ENCODE measurements at regions not wholly inside any gene's neighbourhood (a gene's known extent, or its start where the extent isn't known, plus 50 kb on each side); places are given as distances from the start of the nearest gene placed in this dataset.
"Not testable (repeated sequence)": the region's sequence is repeated elsewhere in the genome, so short reads cannot be mapped to it uniquely, and the experiment has no call there.

DNA sequence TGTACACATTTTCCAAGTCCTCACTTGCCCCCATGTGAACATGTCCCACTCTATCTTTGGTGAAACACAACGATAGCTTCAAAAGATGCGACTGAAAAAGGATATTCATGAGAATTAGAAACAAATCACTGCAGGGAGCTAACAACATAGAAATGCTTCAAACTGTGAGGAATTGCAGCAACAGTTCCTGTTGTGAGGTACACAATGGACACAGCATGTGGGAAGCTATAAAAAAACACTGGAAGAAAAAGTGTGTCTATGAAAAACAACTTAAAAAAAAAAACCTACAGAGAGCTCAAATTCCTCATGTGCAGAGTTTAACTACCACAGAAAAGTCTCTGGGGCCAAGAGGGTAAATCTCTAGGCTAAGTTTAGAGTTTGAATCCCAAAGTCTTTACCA, 51.6 kb upstream of the BLTP1 start:
- no peak for DNase-seq

DNA sequence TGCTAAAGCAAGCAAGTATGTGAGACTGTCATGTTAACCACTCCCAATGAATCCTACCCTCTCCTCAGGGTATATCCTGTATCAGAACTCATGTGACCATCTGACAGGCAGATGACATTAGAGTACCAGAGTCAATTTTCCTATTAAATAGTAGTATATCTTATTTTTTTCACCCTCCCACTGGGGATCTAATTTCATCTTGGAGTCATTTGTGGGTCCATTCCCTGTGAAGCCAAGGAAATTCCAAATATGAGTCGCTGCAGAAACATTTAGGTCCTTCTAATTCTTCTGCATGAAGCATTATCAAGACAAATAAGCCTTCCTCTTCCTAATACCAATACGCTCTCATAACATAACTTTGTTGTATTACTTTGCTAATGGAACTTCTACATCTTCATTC, 52.2 kb upstream of the BLTP1 start:
- DNase-seq: no peak

DNA sequence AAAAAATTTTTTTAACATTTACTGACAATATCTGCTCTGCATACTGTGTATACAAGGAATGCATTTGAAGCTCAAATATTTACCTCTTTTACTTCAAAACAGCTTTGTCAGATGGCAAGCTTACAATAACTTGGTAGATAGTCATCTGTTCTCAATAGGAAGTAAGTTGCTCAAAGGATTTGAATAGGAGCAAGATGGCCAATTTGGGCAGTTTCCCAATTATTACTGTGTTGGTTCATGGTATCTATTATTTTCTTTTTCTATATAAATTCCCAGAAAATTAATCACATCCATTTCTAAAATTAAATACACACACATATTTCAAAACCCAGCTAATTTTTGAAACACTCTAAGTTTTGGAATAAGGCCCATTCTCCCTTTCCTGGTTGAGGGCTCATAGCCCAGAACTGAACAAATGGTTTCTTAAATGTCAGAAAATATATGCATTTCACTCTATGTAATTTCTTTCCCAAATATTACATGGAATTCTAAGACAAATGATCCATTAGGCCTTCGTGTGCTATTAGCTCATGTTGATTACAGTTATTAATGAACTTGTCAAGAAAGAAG, 60.2 kb upstream of the BLTP1 start:
- no peak for DNase-seq

DNA sequence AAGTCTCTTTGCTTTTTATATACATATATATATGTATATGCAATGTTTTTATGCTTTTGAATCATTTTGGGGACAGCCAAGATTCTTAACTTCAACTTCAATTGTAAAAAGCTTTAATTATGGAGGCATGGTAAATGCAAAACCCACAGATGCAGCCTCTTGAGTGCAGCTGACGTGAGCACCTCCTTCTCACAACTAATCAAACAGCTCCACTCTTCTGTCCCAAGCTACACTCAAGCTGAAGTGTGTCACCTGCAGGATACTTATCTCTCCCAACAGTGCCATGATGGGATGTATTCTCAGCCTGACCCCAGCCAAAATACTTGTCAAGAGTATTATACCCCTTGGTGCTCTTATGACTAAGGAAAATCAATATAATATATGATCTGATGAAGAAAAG, 60.7 kb upstream of the BLTP1 start:
- DNase-seq: no peak

DNA sequence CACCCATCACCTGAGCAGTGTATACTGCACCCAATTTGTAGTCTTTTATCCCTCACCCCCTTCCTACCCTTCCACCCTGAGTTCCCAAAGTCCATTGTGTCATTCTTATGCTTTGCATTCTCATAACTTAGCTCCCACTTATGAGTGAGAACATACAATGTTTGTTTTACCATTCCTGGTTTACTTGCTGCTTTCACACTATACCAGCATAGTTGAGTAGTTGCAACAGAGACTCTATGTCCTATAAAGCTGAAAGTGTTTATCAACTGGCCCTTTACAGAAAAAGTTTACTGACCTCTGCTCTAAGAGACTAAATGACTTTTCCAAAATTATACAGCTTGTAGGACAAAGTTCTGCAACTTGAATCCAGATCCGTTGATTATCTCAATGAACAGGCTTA, 61.1 kb upstream of the BLTP1 start:
- no peak for DNase-seq

DNA sequence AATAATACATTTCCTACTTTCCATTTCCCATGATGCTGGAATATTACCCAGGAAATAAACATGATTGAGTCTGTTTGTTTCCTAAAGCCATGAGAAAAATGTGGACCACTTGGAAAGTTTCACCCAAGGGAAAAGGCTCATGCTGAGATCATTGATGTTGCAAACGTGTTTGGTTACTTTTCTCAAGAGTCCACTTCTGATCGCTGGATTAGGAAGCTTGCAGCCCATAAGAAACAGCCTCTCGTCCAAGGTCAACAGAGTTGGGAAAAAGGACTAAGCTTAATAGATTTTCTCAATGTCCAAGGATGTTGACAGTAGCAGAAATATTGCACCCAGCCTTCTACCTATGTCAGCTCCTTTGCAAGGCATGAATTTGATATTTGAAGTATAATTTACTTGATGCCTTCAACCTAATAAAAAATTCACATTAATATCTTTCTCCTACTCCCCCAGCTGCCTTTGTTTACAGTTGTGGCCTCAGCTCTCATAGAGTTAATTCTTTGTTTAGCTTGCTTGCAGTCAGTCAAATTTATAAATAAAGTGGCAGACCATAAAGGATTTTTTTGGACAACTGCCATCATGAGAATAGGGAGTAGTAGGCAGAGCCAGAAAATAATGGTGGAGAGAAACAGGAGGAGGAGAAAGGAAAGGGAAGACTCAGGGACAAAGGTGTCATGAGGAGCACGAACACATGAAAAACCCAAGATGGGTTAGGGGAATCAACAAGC, 65.6 kb upstream of the BLTP1 start:
- no peak for DNase-seq

DNA sequence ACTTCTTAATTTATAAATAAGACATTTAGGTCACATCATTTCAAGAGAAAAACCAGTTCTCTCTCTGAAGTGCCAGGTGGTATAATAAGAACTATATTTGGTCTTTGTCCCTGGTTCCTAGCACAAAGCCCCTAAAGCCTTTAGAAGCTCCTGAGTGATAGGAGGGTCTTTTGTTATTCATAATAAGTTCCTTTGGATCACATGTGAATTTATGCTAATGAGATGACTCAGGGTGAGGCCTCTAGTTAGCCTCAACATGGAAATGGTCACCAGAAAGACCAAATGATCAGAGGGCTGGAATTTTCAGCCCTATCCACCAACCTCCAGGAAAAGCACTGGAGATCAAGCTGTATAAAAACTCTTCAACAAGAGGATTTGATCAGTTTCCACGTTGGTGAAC, 68.1 kb upstream of the BLTP1 start:
- no peak for DNase-seq

DNA sequence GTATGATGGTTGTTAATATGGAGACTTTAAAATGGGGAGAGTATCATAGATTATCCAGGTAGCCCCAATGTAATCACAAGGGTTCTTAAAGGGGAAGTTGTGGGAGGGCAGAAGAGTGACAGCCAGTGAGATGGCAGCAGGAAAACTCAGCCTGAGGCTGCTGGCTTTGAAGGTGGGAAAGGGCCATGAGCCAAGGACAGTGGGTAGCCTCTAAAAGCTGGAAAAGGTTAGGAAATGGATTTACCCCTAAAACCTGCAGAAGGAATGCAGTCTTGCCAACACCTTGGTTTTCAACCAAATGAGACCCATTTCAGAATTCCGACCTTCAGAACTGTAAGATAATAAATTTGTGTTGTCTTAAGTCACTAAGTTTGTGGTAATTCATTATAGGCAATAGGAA, 68.8 kb upstream of the BLTP1 start:
- DNase-seq: no peak

DNA sequence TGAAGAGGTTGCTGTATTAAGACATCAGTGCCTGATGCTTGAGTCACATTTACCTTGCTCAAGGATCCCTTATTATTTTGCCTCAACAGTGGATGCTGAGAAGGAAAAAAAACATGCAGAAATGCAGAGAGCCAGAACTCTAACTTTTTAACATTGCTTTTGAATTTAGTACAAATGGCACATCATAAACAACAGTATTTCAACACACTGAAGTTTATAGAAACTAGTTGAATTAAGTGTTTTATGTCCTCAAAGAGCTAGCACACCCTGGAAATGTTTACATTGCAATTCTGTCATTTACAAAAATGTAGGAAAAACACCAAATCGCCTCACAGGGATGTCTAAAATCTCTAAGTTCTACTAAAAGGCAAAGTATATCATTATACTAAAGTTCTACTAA, 69.5 kb upstream of the BLTP1 start:
- DNase-seq: no peak

DNA sequence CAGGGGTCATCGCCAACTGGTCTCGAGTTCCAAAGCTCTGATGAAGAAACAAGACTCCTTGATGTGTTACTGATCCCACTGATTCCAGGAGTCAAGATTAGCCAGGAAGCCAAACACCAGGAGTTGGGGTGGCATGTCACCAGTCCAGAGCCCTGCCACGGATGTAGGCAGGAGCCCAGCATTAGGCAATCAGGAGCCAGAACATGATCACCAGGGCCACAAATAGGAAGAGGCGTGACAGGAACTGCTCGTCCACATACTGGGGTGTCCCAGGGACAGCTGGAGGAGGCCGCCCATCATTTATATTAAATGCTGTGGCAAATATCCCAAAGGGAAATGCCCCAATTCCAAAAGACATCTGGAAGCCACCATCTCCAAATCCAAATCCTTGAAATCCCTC, 74.5 kb upstream of the BLTP1 start:
- not testable (repeated sequence) for DNase-seq

DNA sequence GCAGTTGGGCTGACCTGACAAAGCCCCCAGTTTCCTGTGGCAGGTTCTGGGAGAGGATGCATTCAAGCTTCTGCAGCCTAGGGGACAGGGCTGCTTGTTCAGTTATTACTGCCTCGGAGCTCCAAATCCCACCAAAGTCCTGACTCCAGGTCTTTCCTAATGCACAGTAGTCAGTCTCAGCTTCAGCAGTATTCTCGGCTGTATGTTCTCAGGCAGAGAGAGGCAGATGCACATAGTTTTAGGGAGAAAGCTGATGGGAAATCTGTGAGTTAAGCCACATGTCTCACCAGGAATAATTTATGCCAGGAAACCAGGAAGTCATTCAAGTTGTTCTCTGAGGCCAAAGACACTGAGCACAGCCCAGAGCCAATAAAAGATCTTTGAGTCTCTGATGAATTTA, 75.3 kb upstream of the BLTP1 start:
- not testable (repeated sequence) for DNase-seq

DNA sequence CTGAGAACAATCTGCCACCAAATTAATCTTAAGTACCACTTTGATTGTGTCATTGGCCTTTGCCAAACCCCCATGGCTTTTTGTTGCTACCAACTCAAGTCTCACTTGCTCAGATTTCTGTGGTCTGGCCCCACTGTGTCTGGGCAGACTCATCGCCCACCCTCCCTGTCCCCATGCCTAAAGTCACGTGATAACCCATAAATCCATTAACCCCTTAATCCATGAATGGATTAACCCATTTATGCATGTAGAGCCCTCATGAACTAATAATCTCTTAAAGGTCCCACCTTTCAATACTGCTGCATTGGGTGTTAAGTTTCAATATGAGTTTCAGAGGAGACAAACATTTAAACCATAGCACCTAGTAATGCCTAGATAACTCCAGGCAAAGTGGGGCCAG, 78.5 kb upstream of the BLTP1 start:
- no peak for DNase-seq

DNA sequence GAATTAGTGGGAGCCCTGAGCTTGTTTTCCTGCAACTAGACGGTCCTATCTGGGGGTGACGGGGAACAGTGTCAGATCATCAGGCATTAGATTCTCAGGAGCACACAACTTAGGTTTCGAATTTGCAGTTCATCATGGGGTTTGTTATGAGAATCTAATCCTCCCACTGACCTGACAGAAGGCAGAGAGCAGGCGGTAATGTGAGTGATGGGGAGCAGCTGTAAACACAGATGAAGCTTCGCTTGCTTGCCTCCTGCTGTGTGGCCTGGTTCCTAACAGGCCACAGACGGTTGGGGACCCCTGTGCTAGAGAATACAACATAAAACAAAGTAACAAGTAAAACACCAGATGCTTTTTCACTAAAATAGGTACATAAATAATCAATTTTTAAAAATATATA, 86.2 kb upstream of the BLTP1 start:
- no peak for DNase-seq

DNA sequence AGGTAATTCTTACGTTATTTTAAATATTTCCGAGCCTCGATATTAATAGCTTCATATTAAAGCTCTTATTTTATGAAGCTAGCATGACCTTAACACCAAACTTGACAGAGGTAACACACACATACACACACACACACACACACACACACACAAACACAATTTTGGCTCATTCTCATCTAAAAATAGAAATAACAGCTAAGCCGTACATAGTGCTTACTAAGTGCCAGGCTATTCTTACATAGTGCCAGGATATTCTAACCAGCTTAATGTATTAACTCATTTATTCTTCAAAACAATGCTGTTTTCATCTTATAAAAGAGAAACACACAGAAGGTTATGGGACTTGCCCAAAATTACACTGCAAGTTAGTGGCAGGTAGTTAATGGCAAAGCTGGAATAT, 87.0 kb upstream of the BLTP1 start:
- DNase-seq: no peak

DNA sequence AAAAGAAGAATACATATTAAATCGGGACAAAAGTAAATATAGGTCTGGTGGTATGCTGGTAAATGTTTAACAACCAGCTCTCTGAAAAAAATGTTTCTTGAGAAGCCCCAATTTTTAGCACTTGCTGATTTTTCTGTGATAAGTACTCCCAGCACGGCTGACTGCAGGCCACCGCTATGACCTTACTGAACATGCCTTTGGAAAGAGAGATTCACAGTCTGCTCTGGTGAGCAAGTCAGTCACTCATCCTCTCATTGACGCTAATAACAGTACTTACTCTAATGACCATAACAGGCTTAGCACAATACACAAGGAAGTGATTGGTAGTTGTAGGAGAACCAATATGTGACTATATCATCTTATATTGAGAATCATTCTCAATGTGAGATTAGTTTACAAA, 98.9 kb upstream of the BLTP1 start:
- DNase-seq: no peak

DNA sequence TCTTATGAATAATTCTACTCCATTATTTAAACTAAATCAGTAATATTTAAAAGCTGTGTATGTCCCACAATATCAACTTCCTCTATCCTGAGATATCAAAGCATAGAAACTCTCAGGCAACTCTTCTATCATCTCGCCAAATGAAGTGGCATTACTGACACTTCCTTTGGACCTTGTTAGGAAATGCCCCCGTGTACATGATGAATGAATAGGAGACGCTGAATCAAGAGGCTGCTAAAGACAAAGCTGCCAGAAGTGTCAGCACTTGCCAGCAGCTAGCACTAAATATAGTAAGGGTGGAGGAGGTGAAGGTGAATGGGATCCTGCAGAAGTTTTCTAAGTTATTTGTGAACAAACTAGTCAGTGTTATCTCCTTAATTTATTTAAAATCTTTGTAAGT, 99.5 kb upstream of the BLTP1 start:
- DNase-seq: no peak

DNA sequence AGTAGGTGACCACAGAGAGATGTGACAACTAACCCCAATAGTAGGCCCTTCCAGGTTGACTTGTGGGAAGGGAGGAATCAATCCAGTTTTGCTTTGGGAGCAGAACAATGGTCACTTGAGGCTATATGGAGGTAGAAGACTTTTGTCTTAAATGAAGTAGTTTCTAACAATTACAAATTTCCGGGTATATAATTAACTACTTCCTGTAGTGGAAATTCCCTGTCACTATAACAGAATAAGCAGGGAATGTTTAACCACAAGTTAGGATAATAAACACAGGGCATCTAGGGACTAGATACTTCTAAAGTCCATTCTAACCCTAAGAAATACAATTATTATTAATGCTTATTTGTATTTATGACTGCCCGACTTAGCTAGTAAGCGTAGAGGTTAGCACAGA, 99.0 kb upstream of the TRPC3 start:
- DNase-seq: no peak

DNA sequence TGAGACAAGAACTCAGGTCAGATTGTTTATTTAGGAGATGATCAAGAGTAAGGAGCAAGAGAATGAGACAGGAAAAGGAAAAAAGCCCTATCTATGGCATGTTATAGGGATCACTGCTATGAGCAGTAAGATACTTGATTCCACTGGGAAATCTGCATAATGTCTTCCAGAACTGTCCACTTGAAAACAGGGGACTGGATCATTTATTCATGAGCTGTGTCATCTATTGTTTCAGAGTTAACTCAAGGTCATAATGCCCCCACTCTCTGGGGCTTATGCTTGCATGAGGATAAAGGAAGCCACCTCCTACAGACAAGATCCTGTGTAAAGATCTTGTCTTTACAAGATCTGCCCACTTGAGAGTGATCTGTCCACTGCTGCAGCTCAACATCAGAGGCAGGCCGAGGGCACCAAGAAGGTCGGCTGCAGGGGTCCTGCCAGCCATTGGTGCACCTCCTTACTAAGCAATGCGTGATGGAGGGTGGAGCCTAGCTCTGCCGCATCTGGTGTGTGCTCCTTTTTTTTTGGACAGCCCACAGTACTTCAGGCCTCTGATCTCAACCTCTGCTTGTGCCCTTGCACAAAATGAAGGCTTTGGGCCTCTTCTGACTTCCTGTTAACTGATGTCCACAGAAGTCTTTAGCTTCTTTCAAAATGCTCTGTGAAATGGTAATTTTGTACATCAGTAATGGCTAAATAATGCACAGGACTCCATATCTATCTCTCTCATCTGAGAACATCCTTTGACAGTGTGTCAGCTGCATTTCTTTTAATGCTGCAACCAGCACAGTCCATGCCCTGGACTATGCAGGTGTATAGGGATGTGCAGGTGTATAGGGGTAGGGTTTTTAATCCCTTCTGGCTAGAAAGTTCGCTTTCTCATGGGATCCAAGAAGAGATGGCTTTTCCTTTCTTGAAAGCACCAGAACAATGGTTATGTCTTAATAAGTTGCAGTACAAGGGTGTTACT, 95.9 kb upstream of the TRPC3 start:
- DNase-seq: no peak

DNA sequence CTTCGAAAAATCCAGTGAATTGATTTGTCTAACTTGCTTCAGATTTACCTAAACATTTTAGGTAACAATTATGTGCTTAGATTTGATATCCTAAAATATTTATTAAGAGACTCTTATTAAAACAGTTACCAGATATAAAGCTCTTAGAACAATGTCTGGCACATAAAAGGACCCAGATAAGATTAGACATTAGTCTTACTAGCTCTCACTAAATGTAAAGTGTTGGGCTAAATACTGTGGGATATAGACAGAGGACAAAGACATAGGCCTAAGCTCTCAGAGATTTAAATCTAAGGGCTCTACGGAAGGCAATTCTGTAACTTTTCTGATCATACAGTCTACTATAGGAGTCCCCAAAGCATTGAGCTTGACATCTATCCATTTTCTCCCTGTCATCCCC, 94.4 kb upstream of the TRPC3 start:
- DNase-seq: no peak

DNA sequence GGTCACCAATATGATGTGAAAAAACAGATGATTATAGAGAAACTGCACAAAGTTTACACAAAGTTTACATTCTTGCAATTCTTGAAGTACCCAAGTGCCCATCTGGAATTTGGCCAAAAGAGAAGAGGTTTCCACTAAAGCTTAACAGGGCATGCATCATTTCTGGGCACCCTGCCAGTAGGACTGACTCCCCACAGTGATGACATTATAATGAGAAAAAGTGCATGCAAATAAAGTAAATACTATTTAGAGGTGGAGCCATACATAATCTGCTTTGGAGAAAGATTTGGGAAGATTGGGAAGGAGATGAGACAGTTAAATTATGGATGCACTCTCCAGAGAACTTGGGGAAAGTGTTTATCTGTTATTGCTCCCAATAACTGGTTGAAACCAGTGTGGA, 93.7 kb upstream of the TRPC3 start:
- peak; percentile 2 for DNase-seq

DNA sequence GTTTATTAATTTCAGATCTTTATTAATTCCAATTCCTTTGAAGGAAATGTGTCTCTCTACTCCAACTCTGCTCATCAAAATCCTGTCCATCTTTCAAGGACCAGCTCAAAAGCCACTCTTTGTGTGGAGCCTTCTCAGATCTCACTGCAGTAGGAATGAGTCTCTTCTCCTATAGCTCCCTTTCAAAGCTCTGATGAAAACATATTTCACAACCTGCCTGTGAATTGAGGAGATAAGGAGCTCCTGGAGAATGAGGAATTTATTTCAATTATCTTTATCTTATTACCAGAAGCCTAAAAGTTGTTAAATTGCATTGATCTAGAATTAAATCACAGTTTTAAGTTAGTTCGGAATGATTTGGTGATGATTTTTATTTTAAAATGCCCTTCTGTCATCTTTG, 92.6 kb upstream of the TRPC3 start:
- DNase-seq: no peak

DNA sequence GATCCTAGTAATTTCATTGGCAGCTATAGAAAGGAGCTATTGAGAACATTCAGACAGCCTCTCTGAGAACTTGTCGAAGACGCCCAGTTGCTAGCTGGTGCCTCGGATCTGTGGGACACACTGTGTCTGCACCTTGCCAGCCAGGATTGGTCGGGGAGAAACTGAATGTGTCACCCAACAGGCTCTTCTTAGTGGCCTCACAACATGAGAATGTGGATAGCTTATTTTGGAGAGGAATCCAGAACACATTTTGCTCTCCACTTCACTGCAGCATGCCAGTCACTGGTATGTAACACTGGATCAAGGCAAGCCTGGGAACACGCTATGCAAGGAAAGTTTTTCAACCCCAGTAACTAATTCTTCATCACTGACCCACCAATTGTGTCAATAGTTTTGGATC, 89.5 kb upstream of the TRPC3 start:
- DNase-seq: no peak

DNA sequence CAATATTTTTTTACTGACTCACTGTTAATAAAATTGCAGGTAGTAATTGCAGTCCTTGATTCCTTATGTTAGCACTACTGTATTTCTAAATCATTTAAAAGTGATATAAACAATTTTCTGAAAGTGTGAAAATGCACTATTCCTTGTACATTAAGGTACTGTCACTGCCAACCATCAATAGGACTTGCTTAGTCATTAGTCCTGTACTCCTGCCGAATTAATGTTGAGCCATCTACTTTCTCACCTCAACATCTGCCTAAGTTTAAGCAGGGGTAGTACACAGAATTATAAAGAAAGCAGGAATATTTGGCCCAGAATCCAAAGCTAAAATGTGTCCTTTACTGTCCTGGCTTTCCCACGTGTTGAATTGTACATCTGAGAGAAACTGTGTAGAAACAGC, 87.0 kb upstream of the TRPC3 start:
- DNase-seq: no peak

DNA sequence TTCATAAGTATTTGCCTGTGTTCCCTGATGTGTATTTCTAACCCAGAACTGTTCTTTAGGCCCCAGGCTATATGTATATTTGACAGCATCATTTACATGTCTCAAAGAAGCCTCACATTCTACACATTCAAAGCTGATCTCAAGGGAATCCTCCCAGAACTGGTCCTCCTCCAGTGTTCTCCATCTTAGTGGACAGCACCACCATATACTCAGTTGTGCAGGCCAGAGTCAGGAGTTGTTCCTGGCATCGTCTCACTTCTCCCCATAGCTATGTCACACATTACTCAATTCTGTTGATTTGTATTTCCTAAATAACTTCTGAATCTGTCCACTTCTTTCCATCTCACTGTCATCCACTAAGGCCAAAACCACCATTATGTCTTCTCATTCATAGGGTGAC, 82.8 kb upstream of the TRPC3 start:
- DNase-seq: no peak

All from NCI-H146 (cell line).